GM10847 (cell line): ENCODE measurements at regions not wholly inside any gene's neighbourhood (a gene's known extent, or its start where the extent isn't known, plus 50 kb on each side); places are given as distances from the start of the nearest gene placed in this dataset.

ENCODE experiments used
- POLR2A ChIP-seq: IDR thresholded peaks from 2 replicates; pipeline ENCODE4 v1.6.1; 2011; ENCODE audit not compliant: insufficient read length; ENCODE audit errors: extremely low read depth

- TF ChIP-seq POLR2A, result no peak
These were observed 179.4 kb upstream of the NR3C1 start for GRCh38 chr5:143582869-143583268.

GRCh38 chr5:143582176-143582575 lies 178.7 kb upstream of the NR3C1 start:
- no peak for TF ChIP-seq POLR2A

DNA sequence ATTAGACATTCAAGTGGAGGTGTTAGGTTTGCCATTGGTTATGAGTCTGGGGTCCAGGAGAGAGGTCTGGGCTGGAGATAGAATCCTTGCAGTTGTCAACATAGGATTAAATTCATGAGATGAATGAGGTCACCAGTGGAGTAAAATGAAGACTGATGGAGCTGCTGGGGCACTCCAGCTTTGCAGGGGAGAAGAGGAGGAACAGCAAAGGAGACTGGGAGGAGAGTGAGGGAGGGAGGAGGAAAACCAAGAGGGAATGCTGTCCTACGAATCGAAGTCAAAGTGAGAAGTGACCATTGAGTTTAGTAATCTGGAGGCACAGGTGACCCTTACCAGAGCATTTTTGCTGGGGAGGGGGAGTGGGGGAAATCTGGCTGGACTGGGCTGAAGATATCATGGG lies 178.2 kb upstream of the NR3C1 start:
- TF ChIP-seq POLR2A, result no peak

GRCh38 chr5:143581147-143581546 lies 177.7 kb upstream of the NR3C1 start:
- TF ChIP-seq POLR2A, result no peak

- no peak for TF ChIP-seq POLR2A
These were observed 173.4 kb upstream of the NR3C1 start for GRCh38 chr5:143576711-143577484.

DNA sequence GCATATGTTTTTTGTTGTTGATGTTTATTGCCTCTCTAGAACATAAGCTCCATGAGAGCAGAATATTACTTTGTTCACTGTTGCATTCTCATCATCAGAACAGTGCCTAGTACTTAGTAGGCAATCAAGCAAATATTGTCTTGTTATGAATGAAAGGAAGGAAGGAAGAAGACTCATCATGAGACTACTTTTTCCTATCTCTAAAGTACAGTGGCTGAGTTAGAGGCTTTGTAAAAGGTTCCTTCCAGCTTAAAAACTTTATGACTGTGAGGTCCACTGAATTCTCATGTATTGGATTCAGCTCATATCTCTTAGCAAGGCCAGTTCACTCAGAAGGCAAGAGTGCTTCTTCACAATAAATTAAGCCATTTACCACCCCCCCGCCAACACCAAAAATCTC lies 171.8 kb upstream of the NR3C1 start:
- TF ChIP-seq POLR2A, result no peak

GRCh38 chr5:143574236-143574635 lies 170.8 kb upstream of the NR3C1 start:
- no peak for TF ChIP-seq POLR2A

DNA sequence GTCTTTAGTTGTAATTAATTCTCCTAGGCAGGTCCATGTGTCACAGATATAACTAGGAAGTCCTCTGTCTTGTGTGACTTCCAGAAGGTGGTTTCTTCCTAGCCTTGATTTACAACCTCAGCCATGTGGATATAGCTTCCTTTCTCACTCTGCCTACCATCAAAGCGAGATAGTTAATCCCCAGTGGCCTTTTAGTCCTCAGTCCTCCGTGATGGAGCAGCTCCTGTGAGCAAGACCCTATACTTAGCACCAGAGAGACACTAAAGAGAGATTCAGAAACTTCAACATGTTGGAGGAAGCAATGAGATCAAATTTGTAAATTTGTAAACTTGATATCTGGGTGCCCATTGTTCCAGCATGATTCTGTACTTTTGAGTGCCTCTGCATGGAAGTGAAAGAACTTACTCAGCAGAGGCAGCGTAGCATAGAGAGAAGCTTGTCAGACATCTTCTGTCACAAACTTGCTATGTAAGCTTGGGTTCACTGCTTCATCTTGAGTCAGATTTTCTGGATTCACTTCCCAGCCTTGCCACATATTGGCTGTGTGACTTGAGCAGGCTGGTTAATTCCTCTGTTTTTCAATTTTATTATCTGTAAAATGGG lies 170.2 kb upstream of the NR3C1 start:
- no peak for TF ChIP-seq POLR2A

DNA sequence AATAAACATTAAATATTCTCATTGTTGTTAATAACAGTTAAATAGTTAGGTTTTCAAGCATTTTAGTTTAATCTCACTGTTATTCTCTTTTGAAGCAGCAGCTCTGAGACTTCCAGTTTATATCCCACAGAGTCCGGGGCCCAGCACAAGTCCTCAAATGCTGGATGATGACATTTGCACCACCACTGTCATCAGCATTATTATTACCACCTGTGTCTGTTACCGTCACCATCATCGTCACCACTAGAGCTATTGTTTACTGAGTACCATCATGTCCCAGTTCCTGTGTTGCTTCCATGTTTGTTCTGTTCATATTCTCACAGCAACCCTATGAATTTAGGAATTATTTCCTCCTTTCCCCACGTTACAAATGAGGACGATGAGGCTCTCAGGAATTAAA lies 169.2 kb upstream of the NR3C1 start:
- TF ChIP-seq POLR2A, result no peak

DNA sequence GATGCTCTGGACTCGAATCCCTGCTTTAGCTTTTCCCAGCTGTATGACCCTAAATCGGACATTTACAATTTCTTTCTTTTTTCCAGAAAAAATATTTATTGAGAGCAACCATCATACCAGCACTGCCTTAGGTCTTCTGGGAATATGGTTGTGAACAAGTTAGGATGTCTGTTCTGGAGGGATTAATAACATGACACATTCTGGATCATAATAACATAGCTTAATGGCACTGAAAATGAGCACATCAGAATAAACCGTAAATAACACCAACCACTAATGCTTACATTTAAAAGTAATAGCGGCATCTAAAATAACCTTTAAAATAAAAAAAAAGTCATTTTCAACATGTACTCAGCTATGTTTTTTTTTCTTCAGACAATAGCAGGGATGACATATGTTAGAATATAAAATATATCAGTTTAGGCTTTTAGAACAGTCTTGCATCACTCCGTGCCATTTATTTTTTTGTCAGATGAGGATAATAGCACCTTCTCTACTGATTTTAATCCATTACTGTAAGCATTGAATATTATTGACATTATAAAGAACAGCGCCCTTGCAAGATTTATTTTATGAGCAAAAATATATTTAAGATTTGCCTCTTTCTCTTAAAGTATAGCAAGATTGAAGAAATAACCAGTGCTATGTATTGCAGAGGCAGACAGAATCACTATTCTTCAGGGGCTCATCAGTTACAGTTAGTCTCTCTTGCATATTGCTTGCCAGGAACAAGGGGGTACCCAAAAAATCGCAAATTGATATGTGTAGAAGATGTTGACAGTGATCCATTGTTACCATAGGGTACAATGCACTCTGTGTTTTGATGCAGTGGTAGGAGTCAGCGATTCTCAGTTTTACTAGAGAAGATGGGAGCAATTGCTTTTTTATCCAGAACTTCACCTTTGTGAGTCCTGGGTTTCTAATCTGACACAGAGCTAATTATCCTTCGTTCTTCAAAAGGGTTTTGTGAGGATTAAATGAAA lies 168.4 kb upstream of the NR3C1 start:
- no peak for TF ChIP-seq POLR2A

- no peak for TF ChIP-seq POLR2A
These were observed 167.5 kb upstream of the NR3C1 start for GRCh38 chr5:143570989-143571388.

DNA sequence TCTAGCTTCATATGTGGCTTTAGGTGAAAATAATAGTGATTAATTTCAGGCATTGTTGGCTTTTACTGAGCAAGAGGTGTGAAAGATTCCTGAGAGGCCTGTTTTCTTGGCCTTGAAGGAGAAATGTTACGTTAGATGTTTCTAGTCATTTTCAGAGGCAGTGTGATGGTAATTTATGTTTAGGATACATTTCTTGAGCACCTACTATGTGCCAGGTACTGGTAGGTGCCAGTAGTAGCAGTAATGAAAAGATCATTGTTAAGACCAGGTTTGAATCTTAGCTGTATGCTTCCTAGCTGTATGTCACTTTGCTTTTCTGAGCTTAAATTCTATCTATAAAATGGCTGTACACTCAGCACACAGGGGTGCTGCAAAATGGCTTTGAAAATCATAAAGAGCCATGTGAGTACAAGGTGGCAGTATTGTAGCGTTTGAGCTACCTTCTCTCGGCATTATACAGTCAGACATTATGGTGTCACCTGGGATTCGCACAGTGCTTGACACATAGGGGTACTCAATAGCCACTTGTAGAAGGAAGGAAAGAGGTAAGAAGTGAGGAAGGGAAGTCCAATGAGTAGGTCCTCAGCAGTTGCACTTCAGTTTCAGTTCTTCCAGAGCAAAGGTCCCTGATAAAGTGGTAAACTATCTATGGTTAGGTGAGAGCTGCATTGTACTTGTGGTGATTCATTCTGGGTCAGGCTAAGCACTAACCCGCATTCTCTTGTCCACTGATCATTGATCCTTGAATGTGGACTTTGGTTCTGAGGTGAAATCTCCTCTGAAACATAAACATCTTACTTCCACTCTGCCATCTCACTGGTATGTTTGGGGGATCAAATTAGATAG lies 166.5 kb upstream of the NR3C1 start:
- no peak for TF ChIP-seq POLR2A

DNA sequence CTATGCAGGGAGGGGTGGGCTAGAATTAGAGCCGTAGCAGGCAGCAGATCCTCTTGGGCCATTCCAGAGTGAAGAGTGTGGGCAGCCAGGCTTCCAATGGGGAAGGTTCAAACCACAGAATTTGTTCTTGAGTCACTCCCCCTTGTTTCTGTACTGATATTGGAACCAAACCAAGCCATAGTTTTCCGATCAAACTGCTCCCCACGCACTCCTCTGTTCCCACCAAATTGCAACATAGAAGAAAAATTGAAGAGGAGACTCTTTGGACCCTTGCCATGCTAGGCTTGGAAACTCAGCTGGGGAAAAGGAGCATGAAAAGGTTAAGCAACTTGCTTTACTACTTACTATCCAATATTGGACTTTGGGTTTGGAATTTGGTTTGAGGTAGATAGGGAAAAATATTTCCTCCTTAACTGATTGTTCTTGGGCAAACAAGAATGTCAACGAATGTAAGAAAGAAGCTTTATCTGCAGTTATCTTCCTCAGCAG lies 165.8 kb upstream of the NR3C1 start:
- no peak for TF ChIP-seq POLR2A

DNA sequence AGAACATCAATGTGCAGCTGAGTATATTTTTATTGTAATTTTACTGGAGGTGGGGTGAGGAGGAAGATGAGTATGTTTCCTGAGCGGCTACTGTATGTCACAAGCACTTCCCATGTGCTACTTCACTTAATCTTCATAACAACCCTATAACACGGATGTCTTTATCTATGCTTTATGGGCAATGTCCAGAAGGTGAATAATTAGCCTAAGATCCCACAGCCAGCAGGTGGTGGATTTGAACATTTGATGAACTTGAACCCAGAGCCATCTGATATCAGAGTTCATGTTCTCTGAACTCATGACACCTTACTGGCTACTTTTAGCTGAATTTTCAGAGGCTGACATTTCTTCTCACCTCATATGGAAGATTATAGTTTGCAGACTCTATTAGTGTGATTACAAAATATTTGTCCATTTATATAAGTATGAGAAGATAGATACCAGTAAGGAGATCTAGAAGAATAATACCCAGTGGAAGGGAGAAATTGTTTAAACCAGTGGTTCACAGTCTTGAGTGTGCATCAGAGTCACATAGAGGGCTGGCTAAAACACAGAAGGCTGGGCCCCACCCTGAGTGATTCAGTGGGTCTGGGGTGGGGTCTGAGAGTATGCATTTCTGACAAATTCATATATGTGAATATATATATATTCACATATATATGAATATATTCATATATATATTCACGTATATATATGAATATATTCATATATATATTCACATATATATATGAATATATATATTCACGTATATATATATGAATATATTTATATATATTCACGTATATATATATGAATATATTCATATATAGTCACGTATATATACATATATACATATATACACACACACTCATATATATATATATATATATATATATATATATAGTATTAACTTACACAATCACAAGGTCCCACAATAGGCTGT lies 164.4 kb upstream of the NR3C1 start:
- no peak for TF ChIP-seq POLR2A
